HG02870 (cell line): ENCODE measurements at regions not wholly inside any gene's neighbourhood (a gene's known extent, or its start where the extent isn't known, plus 50 kb on each side); places are given as distances from the start of the nearest gene placed in this dataset.

Experiments
- ATAC-seq: cut with Tn5 transposase; IDR thresholded peaks from one replicate; pipeline ENCODE4 v1.9.1; 2021; ENCODE audit warnings: mild to moderate bottlenecking, moderate library complexity; ENCODE audit not compliant: unreplicated experiment

- no peak for ATAC-seq
These were observed 153.6 kb downstream of the MSX2 start for GRCh38 chr5:174877987-174878386.

- no peak for ATAC-seq
These were observed 147.9 kb downstream of the MSX2 start for GRCh38 chr5:174872271-174872670.

DNA sequence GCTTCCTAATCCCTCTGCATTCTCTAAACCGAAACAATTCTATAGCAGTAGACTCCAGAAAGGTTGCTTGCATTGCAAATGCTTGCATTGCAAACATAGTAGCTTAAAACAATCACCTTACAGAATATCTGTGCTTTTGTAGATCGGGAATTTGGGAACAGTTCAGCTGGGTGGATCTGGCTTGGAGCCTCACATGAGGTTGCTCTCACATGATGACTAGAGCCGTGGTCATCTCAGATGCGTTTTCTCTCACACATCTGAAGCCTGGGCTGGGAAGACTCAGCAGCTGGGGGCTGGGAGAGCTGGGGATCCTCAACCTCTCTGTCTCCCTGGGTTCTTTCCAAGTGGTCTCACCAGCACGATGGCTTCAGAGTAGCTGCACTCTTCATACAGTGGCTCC is 127.8 kb downstream of the MSX2 start:
- ATAC-seq = no peak

DNA sequence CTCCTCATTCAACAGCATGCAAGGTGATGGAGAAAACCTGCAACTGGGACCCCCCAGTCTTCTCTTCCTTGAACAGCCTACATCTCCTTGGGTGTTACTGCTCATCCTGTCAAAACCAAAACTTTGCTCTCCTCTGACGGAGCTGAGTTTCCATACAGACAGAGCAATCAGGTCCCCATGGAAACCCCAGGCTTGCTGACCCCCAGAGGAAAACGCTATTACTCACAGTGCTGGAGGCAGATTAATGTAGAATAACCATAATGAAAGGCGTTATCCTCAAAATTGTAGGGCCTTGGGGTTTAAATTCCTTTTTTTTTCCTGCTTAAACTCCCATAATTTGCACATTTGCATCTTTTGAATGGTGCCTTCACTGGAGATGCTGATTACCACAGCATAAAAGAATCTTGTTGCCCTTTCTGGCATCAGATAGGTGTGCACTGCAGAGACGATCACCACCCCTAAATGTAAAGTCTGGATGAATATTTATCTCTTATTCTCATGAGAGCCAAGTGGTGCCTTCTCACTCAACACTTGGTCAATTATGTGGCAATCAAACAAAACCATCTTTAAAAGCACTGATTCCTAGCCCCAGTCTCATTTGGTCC is 126.3 kb downstream of the MSX2 start:
- no peak for ATAC-seq

- ATAC-seq = no peak
These were observed 125.0 kb downstream of the MSX2 start for GRCh38 chr5:174849426-174849825.

DNA sequence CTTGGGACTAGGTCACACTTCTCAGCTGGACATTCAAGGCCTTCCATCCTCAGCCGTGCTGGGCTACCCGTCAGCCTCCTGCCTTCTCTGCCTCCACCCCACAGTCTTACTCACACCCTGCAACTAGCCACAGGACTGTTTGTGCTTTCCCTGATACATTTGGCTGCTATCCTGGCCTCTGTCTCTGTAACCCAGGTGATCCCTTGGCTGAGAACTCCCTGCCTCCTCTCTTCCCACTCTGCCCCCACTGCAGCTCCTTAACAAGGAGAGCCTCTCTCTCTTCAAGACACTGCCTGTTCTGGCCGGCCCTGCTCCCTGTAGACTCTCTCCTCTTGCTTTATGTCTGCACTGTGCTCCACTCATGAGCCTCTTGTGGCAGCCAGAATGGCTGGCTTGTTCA is 120.6 kb downstream of the MSX2 start:
- ATAC-seq = no peak

GRCh38 chr5:174843263-174844250 is 119.2 kb downstream of the MSX2 start:
- ATAC-seq = no peak

DNA sequence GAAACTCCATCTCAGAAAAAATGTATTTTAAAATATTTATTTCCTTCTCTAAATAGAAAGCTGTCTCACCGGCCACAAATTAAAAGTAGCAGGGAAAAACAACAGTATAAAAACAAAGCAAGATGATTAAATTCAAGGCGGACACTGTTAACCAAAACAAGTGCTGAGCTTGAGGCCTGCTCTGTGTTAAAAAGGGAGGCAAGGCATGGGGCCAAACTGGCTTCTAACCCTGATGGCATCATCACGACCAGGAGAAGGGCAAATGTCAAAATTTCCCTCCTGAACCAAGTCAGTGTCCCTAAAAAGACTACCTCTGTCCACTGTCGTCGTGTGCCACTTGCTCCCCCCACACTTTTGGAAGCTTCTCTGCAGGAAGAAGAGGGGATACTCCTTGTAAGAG is 116.1 kb downstream of the MSX2 start:
- ATAC-seq = no peak

GRCh38 chr5:174839196-174839595 is 114.8 kb downstream of the MSX2 start:
- ATAC-seq = no peak

DNA sequence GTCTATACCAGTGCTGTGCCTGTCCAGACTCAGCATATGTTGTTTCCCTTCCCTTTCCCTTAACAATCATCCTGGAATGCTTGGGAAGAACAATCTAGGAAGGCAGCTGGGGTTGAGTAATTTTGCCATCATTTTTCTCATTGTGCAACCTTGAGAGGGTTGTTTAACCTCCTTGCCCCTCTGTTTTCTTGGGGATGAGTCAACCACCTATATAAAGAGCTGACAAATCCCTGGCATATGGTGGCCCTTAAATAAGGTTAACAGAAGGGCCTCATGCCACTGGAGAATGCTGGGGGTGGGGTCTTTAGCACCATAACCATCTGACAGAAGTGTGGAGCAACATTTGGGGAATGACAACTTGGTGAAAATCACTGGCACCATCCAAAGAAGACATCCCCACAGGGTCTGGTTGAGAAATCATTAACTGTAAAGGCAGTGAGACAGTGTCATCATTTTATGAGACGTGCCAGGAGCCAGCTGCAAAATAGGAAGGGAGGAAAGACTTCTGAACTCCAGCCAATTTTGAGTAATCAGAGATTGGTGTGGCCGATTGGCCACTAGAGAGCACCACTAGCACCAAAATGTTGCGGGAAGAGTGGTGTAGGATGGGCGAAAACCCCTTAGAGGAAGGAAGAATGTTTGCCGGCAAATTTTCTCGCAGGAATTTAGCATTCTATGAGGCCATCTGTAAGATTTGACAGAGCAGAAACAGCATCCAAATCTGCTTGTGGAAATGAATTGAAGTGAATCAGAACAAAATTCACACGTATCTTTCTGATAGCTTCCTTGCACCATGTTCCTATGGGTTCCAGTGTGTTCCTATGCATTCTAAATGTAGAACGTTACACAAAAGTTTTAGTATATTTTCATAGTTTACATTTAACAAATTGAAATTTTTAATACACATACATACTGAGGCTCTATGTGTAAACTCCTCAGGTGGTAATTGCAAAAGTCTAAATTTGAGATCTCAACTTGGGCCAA is 113.8 kb downstream of the MSX2 start:
- ATAC-seq = no peak

DNA sequence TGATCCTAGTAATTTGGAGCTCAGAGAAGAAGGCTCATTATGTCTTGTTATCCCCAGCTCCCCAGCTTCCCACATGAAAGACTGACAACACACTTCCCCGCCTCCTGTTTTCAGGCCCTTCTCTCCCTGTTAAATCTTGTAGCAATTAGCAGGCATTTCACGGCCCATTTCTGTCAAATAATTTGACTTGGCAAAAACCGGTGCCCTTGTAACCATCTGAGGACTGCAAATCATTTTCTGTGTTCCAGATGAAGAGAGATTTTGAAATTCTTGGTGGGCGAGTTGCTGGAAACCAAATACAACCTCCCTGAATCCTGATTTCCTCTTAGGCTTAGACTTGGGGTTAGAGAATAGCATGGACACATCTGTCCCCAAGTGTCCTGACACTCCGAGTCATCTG is 109.7 kb downstream of the MSX2 start:
- no peak for ATAC-seq

DNA sequence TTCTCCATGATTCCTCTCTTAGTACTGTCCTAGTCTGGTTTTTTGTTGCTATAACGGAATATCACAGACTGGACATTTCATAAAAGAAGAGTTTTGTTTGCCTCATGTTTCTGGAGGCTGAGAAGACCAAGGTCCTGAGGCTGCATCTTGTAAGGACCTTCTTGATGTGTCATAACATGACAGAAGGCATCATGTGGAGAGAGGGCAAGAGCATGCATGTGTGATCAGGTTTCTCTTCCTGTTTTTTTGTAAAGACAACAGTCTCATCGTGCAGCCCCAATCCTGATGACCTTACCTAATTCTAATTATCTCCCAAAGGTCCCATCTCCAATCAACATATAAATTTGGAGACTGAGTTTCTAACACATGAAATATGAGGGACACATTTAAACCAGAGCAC is 108.4 kb downstream of the MSX2 start:
- no peak for ATAC-seq

- no peak for ATAC-seq
These were observed 107.6 kb downstream of the MSX2 start for GRCh38 chr5:174832025-174832424.

DNA sequence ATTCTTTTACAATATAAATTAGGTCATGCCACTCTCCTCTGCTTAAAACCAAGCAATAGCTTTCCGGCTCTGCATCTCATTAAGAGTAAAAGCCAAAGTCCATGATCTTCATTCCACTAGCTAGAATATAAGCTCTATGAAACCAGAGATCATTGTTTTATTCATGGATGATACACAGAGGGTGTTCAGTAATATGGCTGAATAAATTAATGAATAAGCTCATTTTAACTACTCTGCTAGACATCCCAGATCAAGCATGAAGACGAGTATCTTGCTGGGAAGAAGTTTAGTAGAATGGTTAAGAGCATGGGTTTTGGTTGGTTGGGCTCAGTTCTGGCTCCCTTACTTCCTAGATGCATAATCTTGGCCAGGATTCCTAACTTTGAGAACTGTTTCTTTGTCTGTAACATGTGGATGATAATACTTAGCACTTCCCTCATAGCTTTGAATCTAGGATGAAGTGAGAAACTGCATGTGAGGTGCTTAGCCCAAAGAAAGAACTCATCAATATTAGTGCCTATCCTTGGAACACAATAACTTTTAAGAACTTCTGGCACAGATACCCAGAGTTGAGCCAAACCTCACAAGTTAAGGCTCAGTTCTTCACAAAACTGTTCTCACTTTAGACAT is 106.8 kb downstream of the MSX2 start:
- no peak for ATAC-seq

DNA sequence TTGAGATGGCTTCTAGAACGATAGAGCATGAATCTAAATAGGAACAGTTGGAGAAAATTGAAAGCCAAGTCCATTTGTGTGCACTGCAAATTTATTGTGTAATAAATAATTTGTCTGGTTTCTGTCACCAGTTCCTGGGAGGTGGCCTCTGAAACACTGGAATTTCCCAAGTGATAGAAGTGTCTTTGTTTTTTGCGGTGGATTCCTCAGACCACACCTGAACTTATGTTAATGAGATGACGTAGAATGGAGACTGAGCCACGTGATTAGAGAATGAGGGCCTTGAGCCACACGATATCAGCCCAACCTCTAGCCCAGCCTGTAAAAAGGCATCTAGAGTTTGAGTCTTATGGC is 105.1 kb downstream of the MSX2 start:
- no peak for ATAC-seq

DNA sequence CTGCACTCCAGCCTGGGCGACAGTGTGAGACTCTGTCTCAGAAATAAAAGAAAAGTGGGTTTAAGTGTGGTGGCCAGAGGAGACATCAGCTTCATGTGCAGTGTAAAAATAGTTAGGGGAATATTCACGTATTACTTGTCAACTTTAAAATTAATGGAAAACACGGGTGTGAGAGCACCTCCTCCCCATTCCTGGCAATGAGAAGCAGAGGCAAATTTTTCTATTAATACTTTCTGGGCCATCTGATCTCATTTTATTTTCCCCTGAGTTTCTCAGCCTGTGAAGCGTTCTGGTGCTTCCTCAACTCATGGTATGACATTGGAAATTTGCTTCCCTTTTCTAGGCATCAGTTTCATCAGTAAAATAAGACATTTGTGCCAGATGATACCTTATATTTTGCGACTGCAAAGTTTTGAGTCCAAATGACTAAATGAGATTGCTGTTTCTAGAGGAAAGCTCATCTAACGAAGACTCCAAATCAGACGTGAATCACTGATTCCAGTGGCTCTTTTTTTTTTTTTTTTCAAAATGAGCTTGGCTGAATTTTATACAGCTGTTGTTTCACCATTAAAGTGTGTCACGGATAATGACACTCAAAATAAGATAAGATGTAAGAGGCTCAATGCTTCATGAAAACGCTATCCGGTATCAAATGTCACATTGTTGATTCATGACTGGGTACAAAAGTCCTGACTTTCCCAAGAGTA is 104.6 kb downstream of the MSX2 start:
- ATAC-seq = no peak

DNA sequence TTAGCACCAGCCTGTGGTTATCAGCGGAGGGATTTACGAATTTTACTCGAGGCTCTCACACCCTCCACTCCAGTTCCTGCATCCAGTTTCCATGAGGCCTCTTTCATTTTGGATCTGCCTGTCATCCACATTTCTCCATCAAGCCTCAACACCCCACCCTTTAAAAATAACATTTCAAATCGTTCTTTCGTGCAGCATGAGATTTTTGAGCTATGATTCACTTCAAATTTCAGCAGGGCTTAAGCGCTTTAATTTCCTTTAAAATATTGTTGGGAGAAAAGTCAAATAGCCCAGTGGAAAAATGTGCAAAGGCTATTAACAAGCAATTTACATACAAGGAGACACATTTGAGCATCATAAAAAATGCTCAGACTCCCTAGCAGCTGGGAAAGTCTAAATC is 103.2 kb downstream of the MSX2 start:
- no peak for ATAC-seq

GRCh38 chr5:174825587-174825986 is 101.2 kb downstream of the MSX2 start:
- no peak for ATAC-seq

GRCh38 chr5:174818430-174818829 is 94.0 kb downstream of the MSX2 start:
- no peak for ATAC-seq

GRCh38 chr5:174817610-174818009 is 93.2 kb downstream of the MSX2 start:
- no peak for ATAC-seq
